K562 (cell line): ENCODE measurements at regions not wholly inside any gene's neighbourhood (a gene's known extent, or its start where the extent isn't known, plus 50 kb on each side); places are given as distances from the start of the nearest gene placed in this dataset.

Experiments used
- ATAC-seq: fragments of 200-7000 bp; cut with Tn5 transposase; 3 replicates; pipeline ENCODE4 v1.9.1; 2020; ENCODE audit warnings: moderate library complexity
- BruUV-seq: library from RNA; stranded (reverse); fragments of 400-500 nt; replicated peaks from 2 replicates; lab custom pipeline; 2021; lab: Mats Ljungman, UMichigan
- CTCF ChIA-PET: fragments of 300-600 bp; formaldehyde crosslinking; extraction: SDS; loops from one replicate; lab custom pipeline; 2021; ENCODE audit warnings: low intra/inter-chr PET ratio; lab: Yijun Ruan, JAX
- POLR2A ChIA-PET: fragments of 300-600, 350-650 bp; sonication (Branson Sonifier 250); formaldehyde crosslinking; extraction: SDS; loops from one replicate; lab custom pipeline; 2021; ENCODE audit warnings: antibody characterized with exemption, inconsistent platforms; lab: Yijun Ruan, JAX
- DNase-seq, 4 experiments: peaks; one replicate each; pipeline versions ENCODE4 v3.0.0 to v3.0.0-alpha.2; 2011 to 2018; ENCODE audit warnings: low spot score in 3 of 4, mixed read lengths in 3 of 4; ENCODE audit errors: extremely low read depth in 1 of 4
- FAIRE-seq: peaks from 2 replicates; lab custom pipeline; 2011; peaks lifted over from hg19 to GRCh38; lab: Jason Lieb, UNC
- H2AFZ ChIP-seq: 2 replicates; pipeline ENCODE4 v1.6.0; 2011; ENCODE audit warnings: low read depth, low read length, control low read depth, inconsistent platforms
- H3K27ac ChIP-seq: fragments of 200-600 bp; 3 replicates; pipeline ENCODE4 v1.8.0; 2011; ENCODE audit warnings: low read depth, mild to moderate bottlenecking, control low read depth, inconsistent platforms, low read length, moderate library complexity, mixed read lengths; ENCODE audit errors: extremely low read depth
- H3K27me3 ChIP-seq, 2 experiments: fragments of 300-600 bp in 1 of 2; 2 replicates in 1 of 2; 3 replicates in 1 of 2; pipeline versions ENCODE4 v1.6.0 to v1.8.0; 2011; ENCODE audit warnings: inconsistent platforms in 2 of 2, low read length in 2 of 2, mild to moderate bottlenecking in 1 of 2, mixed read lengths in 1 of 2, moderate library complexity in 1 of 2; ENCODE audit not compliant: control insufficient read depth in 2 of 2, insufficient read depth in 2 of 2
- H3K36me3 ChIP-seq: fragments of 300-600 bp; 3 replicates; pipeline ENCODE4 v1.8.0; 2011; ENCODE audit warnings: mild to moderate bottlenecking, low read length, inconsistent platforms; ENCODE audit not compliant: control insufficient read depth, insufficient read depth
- H3K4me1 ChIP-seq, 2 experiments: fragments of 200-600 bp in 1 of 2; replicated peaks in 1 of 2; 2 replicates in 1 of 2; 3 replicates in 1 of 2; pipeline versions ENCODE4 v1.5.1 to v1.8.0; 2011; ENCODE audit warnings: inconsistent platforms in 2 of 2, low read length in 2 of 2, mild to moderate bottlenecking in 1 of 2, mixed read lengths in 1 of 2, moderate library complexity in 1 of 2; ENCODE audit not compliant: control insufficient read depth in 2 of 2, insufficient read depth in 2 of 2
- H3K4me2 ChIP-seq: 2 replicates; pipeline ENCODE4 v1.6.1; 2011; ENCODE audit warnings: low read length, control low read depth, inconsistent platforms, mixed read lengths; ENCODE audit not compliant: insufficient read depth
- H3K4me3 ChIP-seq: fragments of 200-600 bp; sonication (generic), shearing (Covaris generic); 2 replicates; pipeline ENCODE4 v1.5.1; 2016; ENCODE audit warnings: control low read depth, inconsistent platforms
- H3K79me2 ChIP-seq: fragments of 200-600 bp; 3 replicates; pipeline ENCODE4 v1.8.0; 2011; ENCODE audit warnings: low read length, inconsistent platforms; ENCODE audit not compliant: control insufficient read depth, insufficient read depth
- H3K9ac ChIP-seq, 2 experiments: 2 replicates each; pipeline versions ENCODE4 v1.6.0 to v1.6.1; 2011; ENCODE audit warnings: low read depth in 2 of 2, low read length in 2 of 2, control low read depth in 1 of 2, inconsistent platforms in 1 of 2, mild to moderate bottlenecking in 1 of 2, mixed read lengths in 1 of 2; ENCODE audit not compliant: insufficient read depth in 1 of 2
- H3K9me1 ChIP-seq: one replicate; pipeline ENCODE4 v1.6.0; 2011; ENCODE audit warnings: inconsistent platforms, mild to moderate bottlenecking, low read length, moderate library complexity; ENCODE audit not compliant: control insufficient read depth, insufficient read depth
- H3K9me3 ChIP-seq: replicated peaks from 2 replicates; pipeline ENCODE4 v1.5.1; 2011; ENCODE audit warnings: low read depth, low read length, inconsistent platforms; ENCODE audit not compliant: control insufficient read depth, insufficient read depth
- H4K20me1 ChIP-seq: replicated peaks from 2 replicates; pipeline ENCODE4 v1.6.1; 2011; ENCODE audit warnings: low read length, inconsistent platforms, mixed read lengths; ENCODE audit not compliant: control insufficient read depth, insufficient read depth
- BRD9 ChIP-seq: fragments of 450-650 bp; IDR thresholded peaks from 2 replicates; pipeline ENCODE4 v1.6.1; 2018; ENCODE audit warnings: low read depth; ENCODE audit not compliant: partially characterized antibody
- CBFB ChIP-seq: sonication (generic); formaldehyde crosslinking; IDR thresholded peaks from 2 replicates; pipeline ENCODE4 v1.4.0; 2020; ENCODE audit warnings: mild to moderate bottlenecking, missing genetic modification reagents
- CTCF ChIP-seq, 3 experiments: IDR thresholded peaks in 2 of 3; conservative IDR thresholded peaks in 1 of 3; 2 replicates each; pipeline ENCODE4 v1.5.1; 2011 to 2012; ENCODE audit warnings: low read length in 3 of 3, mild to moderate bottlenecking in 3 of 3, control low read depth in 2 of 3, improper control_type of control experiment in 1 of 3, inconsistent platforms in 1 of 3, low read depth in 1 of 3, mixed read lengths in 1 of 3, moderate library complexity in 1 of 3; ENCODE audit not compliant: insufficient read depth in 2 of 3
- FOXA1 ChIP-seq: fragments of 450-650 bp; IDR thresholded peaks from 2 replicates; pipeline ENCODE4 v1.6.1; 2016; ENCODE audit warnings: mild to moderate bottlenecking, borderline replicate concordance
- HNRNPL ChIP-seq: fragments of 200-400 bp; formaldehyde crosslinking; IDR thresholded peaks from 2 replicates; pipeline ENCODE4 v1.6.1; 2017; ENCODE audit warnings: low read depth, mild to moderate bottlenecking, low read length
- KDM1A ChIP-seq, 2 experiments: fragments of 450-650 bp; IDR thresholded peaks; 2 replicates each; pipeline ENCODE4 v1.6.1; 2016; ENCODE audit warnings: mild to moderate bottlenecking in 2 of 2
- MAFF ChIP-seq: IDR thresholded peaks from 2 replicates; pipeline ENCODE4 v1.6.1; 2012; ENCODE audit warnings: low read length, improper control_type of control experiment
- RAD21 ChIP-seq, 2 experiments: fragments of 250-450 bp in 1 of 2; fragments of 450-650 bp in 1 of 2; sonication (Bioruptor Pico) in 1 of 2; formaldehyde crosslinking in 1 of 2; IDR thresholded peaks in 1 of 2; conservative IDR thresholded peaks in 1 of 2; 2 replicates each; pipeline versions ENCODE4 v1.4.0 to v1.8.0; 2020 to 2022; ENCODE audit warnings: mild to moderate bottlenecking in 2 of 2, moderate library complexity in 1 of 2
- RBM25 ChIP-seq: fragments of 200-400 bp; formaldehyde crosslinking; IDR thresholded peaks from 2 replicates; pipeline ENCODE4 v1.6.1; 2018; ENCODE audit warnings: low read length, low read depth, moderate library complexity; ENCODE audit not compliant: severe bottlenecking
- SOX6 ChIP-seq: fragments of 450-650 bp; IDR thresholded peaks from 2 replicates; pipeline ENCODE4 v1.6.1; 2014; ENCODE audit warnings: mild to moderate bottlenecking
- THAP12 ChIP-seq: fragments of 250-450 bp; sonication (Bioruptor Pico); IDR thresholded peaks from 2 replicates; pipeline ENCODE4 v1.9.0; 2021; ENCODE audit warnings: mild to moderate bottlenecking, inconsistent platforms
- ZNF586 ChIP-seq: fragments of 450-650 bp; formaldehyde crosslinking; conservative IDR thresholded peaks from 2 replicates; pipeline ENCODE4 v1.4.0; 2020; ENCODE audit warnings: mild to moderate bottlenecking, moderate library complexity
- ZNF76 ChIP-seq: fragments of 250-450 bp; sonication (Bioruptor Pico); IDR thresholded peaks from 2 replicates; pipeline ENCODE4 v1.4.0; 2020; ENCODE audit warnings: mild to moderate bottlenecking, moderate library complexity, borderline replicate concordance
- WGBS: fragments of 100-300 bp; shearing (Covaris generic); methylation state at CpG from one replicate; pipeline ENCODE4 v1.1.6; 2016; ENCODE audit warnings: low coverage, mixed read lengths; ENCODE audit not compliant: insufficient coverage; ENCODE audit errors: missing lambda C conversion rate; 5-methylcytosine and 5-hydroxymethylcytosine counted together
- in situ Hi-C: fragments of 300-500 bp; cut with MboI; formaldehyde crosslinking; loops from 4 replicates; pipeline ENCODE4 v1.15.0; 2018; ENCODE audit warnings: inconsistent platforms, mixed read lengths
- intact Hi-C: fragments of 100-400 bp; cut with micrococcal nuclease; formaldehyde crosslinking; loops from 2 replicates; pipeline ENCODE4 v1.14.2; 2022

- Histone ChIP-seq H3K4me1 (peaks cover 0 to 10% of the 10 kb centered on the region in 2 experiments; a peak in 1 of 5 replicates), H3K27me3 (no peaks in the 10 kb centered on the region), H3K9me1 (no peaks in the 10 kb centered on the region), H3K9ac (no peak overlapping the region), H3K27ac (no peak overlapping the region), H4K20me1 (no peaks in the 10 kb centered on the region), H3K79me2 (no peaks in the 10 kb centered on the region)
- in situ Hi-C loops (no loop called here), intact Hi-C loops (no loop called here)
- WGBS = 44% methylated on average over 4 of the region's 4 CpGs
- FAIRE-seq = no peak
- CTCF ChIA-PET = no interaction called here
- TF ChIP-seq THAP12 (CRISPR knock-in tag) (no peak), CBFB (no peak), KDM1A (IDR thresholded peaks at IDR 0.05) (0 out of 4 replicates have a peak, but pooled peaks of 1 of the 2 experiments have one; percentile 23), SOX6 (peak; percentile 38; the same call in 1 of the 2 replicates), RBM25 (peak; percentile 47), HNRNPL (no peak), ZNF76 (CRISPR knock-in tag) (no peak), CTCF (IDR thresholded peaks at IDR 0.05 in 2 of 3, conservative IDR thresholded peaks at IDR 0.05 in 1 of 3; ENCODE audit: insufficient read depth in 2 of 3, low read depth in 1 of 3, low read length in 3 of 3) (peak in 2 of 3 experiments; percentile 22 to 27; a peak in 3 of 6 replicates), MAFF (no peak), BRD9 (peak; percentile 55), ZNF586 (CRISPR knock-in tag) (no peak), RAD21 (CRISPR knock-in tag; conservative IDR thresholded peaks at IDR 0.05 in 1 of 2, IDR thresholded peaks at IDR 0.05 in 1 of 2) (peak in 1 of 2 experiments; percentile 42; a peak in 2 of 4 replicates), FOXA1 (no peak)
- TF ChIP-seq, all 486 proteins: peak for 6
- H3K4me3 ChIP-seq = no peak overlapping the region
- BruUV-seq = no TSS peak
- POLR2A ChIA-PET = no interaction called here
- no peaks in the 10 kb centered on the region for H3K9me3 ChIP-seq
- peak; percentile 80 for ATAC-seq
- H3K4me2 ChIP-seq = no peak overlapping the region
- peak in 3 of 4 experiments; percentile 9 to 27 (median 11) for DNase-seq
- H3K36me3 ChIP-seq = no peaks in the 10 kb centered on the region
- H2AFZ ChIP-seq = peak overlapping the region; percentile 70
Measured at GRCh38 chr7:13047061-13047460, 359.6 kb downstream of the ARL4A start.
